K562 (cell line): ENCODE measurements at regions not wholly inside any gene's neighbourhood (a gene's known extent, or its start where the extent isn't known, plus 50 kb on each side); places are given as distances from the start of the nearest gene placed in this dataset.

Experiments used
- ATAC-seq: fragments of 200-7000 bp; cut with Tn5 transposase; 3 replicates; pipeline ENCODE4 v1.9.1; 2020; ENCODE audit warnings: moderate library complexity
- BruUV-seq: library from RNA; stranded (reverse); fragments of 400-500 nt; replicated peaks from 2 replicates; lab custom pipeline; 2021; lab: Mats Ljungman, UMichigan
- CTCF ChIA-PET: fragments of 300-600 bp; formaldehyde crosslinking; extraction: SDS; loops from one replicate; lab custom pipeline; 2021; ENCODE audit warnings: low intra/inter-chr PET ratio; lab: Yijun Ruan, JAX
- POLR2A ChIA-PET: fragments of 300-600, 350-650 bp; sonication (Branson Sonifier 250); formaldehyde crosslinking; extraction: SDS; loops from one replicate; lab custom pipeline; 2021; ENCODE audit warnings: antibody characterized with exemption, inconsistent platforms; lab: Yijun Ruan, JAX
- DNase-seq, 4 experiments: peaks; one replicate each; pipeline versions ENCODE4 v3.0.0 to v3.0.0-alpha.2; 2011 to 2018; ENCODE audit warnings: low spot score in 3 of 4, mixed read lengths in 3 of 4; ENCODE audit errors: extremely low read depth in 1 of 4
- FAIRE-seq: peaks from 2 replicates; lab custom pipeline; 2011; peaks lifted over from hg19 to GRCh38; lab: Jason Lieb, UNC
- H2AFZ ChIP-seq: 2 replicates; pipeline ENCODE4 v1.6.0; 2011; ENCODE audit warnings: low read depth, low read length, control low read depth, inconsistent platforms
- H3K27ac ChIP-seq: fragments of 200-600 bp; 3 replicates; pipeline ENCODE4 v1.8.0; 2011; ENCODE audit warnings: low read depth, mild to moderate bottlenecking, control low read depth, inconsistent platforms, low read length, moderate library complexity, mixed read lengths; ENCODE audit errors: extremely low read depth
- H3K27me3 ChIP-seq, 2 experiments: fragments of 300-600 bp in 1 of 2; 2 replicates in 1 of 2; 3 replicates in 1 of 2; pipeline versions ENCODE4 v1.6.0 to v1.8.0; 2011; ENCODE audit warnings: inconsistent platforms in 2 of 2, low read length in 2 of 2, mild to moderate bottlenecking in 1 of 2, mixed read lengths in 1 of 2, moderate library complexity in 1 of 2; ENCODE audit not compliant: control insufficient read depth in 2 of 2, insufficient read depth in 2 of 2
- H3K36me3 ChIP-seq: fragments of 300-600 bp; 3 replicates; pipeline ENCODE4 v1.8.0; 2011; ENCODE audit warnings: mild to moderate bottlenecking, low read length, inconsistent platforms; ENCODE audit not compliant: control insufficient read depth, insufficient read depth
- H3K4me1 ChIP-seq, 2 experiments: fragments of 200-600 bp in 1 of 2; replicated peaks in 1 of 2; 2 replicates in 1 of 2; 3 replicates in 1 of 2; pipeline versions ENCODE4 v1.5.1 to v1.8.0; 2011; ENCODE audit warnings: inconsistent platforms in 2 of 2, low read length in 2 of 2, mild to moderate bottlenecking in 1 of 2, mixed read lengths in 1 of 2, moderate library complexity in 1 of 2; ENCODE audit not compliant: control insufficient read depth in 2 of 2, insufficient read depth in 2 of 2
- H3K4me2 ChIP-seq: 2 replicates; pipeline ENCODE4 v1.6.1; 2011; ENCODE audit warnings: low read length, control low read depth, inconsistent platforms, mixed read lengths; ENCODE audit not compliant: insufficient read depth
- H3K4me3 ChIP-seq: fragments of 200-600 bp; sonication (generic), shearing (Covaris generic); 2 replicates; pipeline ENCODE4 v1.5.1; 2016; ENCODE audit warnings: control low read depth, inconsistent platforms
- H3K79me2 ChIP-seq: fragments of 200-600 bp; 3 replicates; pipeline ENCODE4 v1.8.0; 2011; ENCODE audit warnings: low read length, inconsistent platforms; ENCODE audit not compliant: control insufficient read depth, insufficient read depth
- H3K9ac ChIP-seq, 2 experiments: 2 replicates each; pipeline versions ENCODE4 v1.6.0 to v1.6.1; 2011; ENCODE audit warnings: low read depth in 2 of 2, low read length in 2 of 2, control low read depth in 1 of 2, inconsistent platforms in 1 of 2, mild to moderate bottlenecking in 1 of 2, mixed read lengths in 1 of 2; ENCODE audit not compliant: insufficient read depth in 1 of 2
- H3K9me1 ChIP-seq: one replicate; pipeline ENCODE4 v1.6.0; 2011; ENCODE audit warnings: inconsistent platforms, mild to moderate bottlenecking, low read length, moderate library complexity; ENCODE audit not compliant: control insufficient read depth, insufficient read depth
- H3K9me3 ChIP-seq: replicated peaks from 2 replicates; pipeline ENCODE4 v1.5.1; 2011; ENCODE audit warnings: low read depth, low read length, inconsistent platforms; ENCODE audit not compliant: control insufficient read depth, insufficient read depth
- H4K20me1 ChIP-seq: replicated peaks from 2 replicates; pipeline ENCODE4 v1.6.1; 2011; ENCODE audit warnings: low read length, inconsistent platforms, mixed read lengths; ENCODE audit not compliant: control insufficient read depth, insufficient read depth
- CLOCK ChIP-seq: fragments of 250-450 bp; sonication (Bioruptor Pico); IDR thresholded peaks from 2 replicates; pipeline ENCODE4 v1.4.0; 2020; ENCODE audit warnings: mild to moderate bottlenecking, moderate library complexity, borderline replicate concordance
- EGR1 ChIP-seq: fragments of 450-650 bp; conservative IDR thresholded peaks from 2 replicates; pipeline ENCODE4 v1.6.1; 2017; ENCODE audit warnings: mild to moderate bottlenecking
- ESRRA ChIP-seq: fragments of 450-650 bp; IDR thresholded peaks from 2 replicates; pipeline ENCODE4 v1.6.1; 2014; ENCODE audit warnings: low read depth, mild to moderate bottlenecking, moderate library complexity, borderline replicate concordance
- GTF2A2 ChIP-seq: IDR thresholded peaks from 2 replicates; pipeline ENCODE4 v1.6.1; 2016; ENCODE audit warnings: mild to moderate bottlenecking, missing genetic modification characterization, missing compliant biosample characterization
- HNRNPUL1 ChIP-seq: fragments of 200-400 bp; formaldehyde crosslinking; IDR thresholded peaks from 2 replicates; pipeline ENCODE4 v1.6.1; 2017; ENCODE audit warnings: low read length
- MEIS2 ChIP-seq: fragments of 450-650 bp; IDR thresholded peaks from 2 replicates; pipeline ENCODE4 v1.6.1; 2014; ENCODE audit warnings: mild to moderate bottlenecking; ENCODE audit not compliant: partially characterized antibody
- NEUROD1 ChIP-seq: fragments of 150-350 bp; IDR thresholded peaks from 2 replicates; pipeline ENCODE4 v1.6.1; 2014; ENCODE audit warnings: borderline replicate concordance, low read length, low read depth; ENCODE audit not compliant: partially characterized antibody
- NKRF ChIP-seq: fragments of 450-650 bp; IDR thresholded peaks from 2 replicates; pipeline ENCODE4 v1.6.1; 2016; ENCODE audit warnings: borderline replicate concordance
- NR4A1 ChIP-seq, 2 experiments: fragments of 250-450 bp in 1 of 2; fragments of 450-650 bp in 1 of 2; sonication (Bioruptor Pico) in 1 of 2; IDR thresholded peaks; 2 replicates each; pipeline versions ENCODE4 v1.4.0 to v1.6.1; 2016 to 2020; ENCODE audit warnings: mild to moderate bottlenecking in 2 of 2, missing compliant biosample characterization in 1 of 2, missing genetic modification characterization in 1 of 2, moderate library complexity in 1 of 2
- ZNF263 ChIP-seq: sonication (generic); formaldehyde crosslinking; IDR thresholded peaks from 2 replicates; pipeline ENCODE4 v1.8.0; 2022; ENCODE audit warnings: mild to moderate bottlenecking, missing genetic modification reagents, borderline replicate concordance
- ZNF436 ChIP-seq: fragments of 250-450, 450-650 bp; sonication (Bioruptor Pico); formaldehyde crosslinking; IDR thresholded peaks from 2 replicates; pipeline ENCODE4 v1.7.0; 2020; ENCODE audit warnings: mild to moderate bottlenecking
- ZNF644 ChIP-seq: fragments of 200-800 bp; sonication (Bioruptor generic); IDR thresholded peaks from 2 replicates; pipeline ENCODE4 v1.6.1; 2016; ENCODE audit warnings: low read depth, missing genetic modification characterization, missing compliant biosample characterization
- ZNF695 ChIP-seq: fragments of 450-650 bp; formaldehyde crosslinking; IDR thresholded peaks from 2 replicates; pipeline ENCODE4 v1.4.0; 2020; ENCODE audit warnings: mild to moderate bottlenecking, moderate library complexity
- ZNF696 ChIP-seq: fragments of 250-450 bp; sonication (Bioruptor Pico); conservative IDR thresholded peaks from 2 replicates; pipeline ENCODE4 v1.4.0; 2020; ENCODE audit warnings: mild to moderate bottlenecking, moderate library complexity
- ZNF740 ChIP-seq, 3 experiments: fragments of 200-800 bp in 1 of 3; sonication (Bioruptor generic) in 1 of 3; sonication (generic) in 1 of 3; formaldehyde crosslinking in 1 of 3; IDR thresholded peaks; 2 replicates each; pipeline versions ENCODE4 v1.6.1 to v1.8.0; 2016 to 2022; ENCODE audit warnings: mild to moderate bottlenecking in 2 of 3, missing compliant biosample characterization in 2 of 3, missing genetic modification characterization in 2 of 3, missing genetic modification reagents in 1 of 3
- WGBS: fragments of 100-300 bp; shearing (Covaris generic); methylation state at CpG from one replicate; pipeline ENCODE4 v1.1.6; 2016; ENCODE audit warnings: low coverage, mixed read lengths; ENCODE audit not compliant: insufficient coverage; ENCODE audit errors: missing lambda C conversion rate; 5-methylcytosine and 5-hydroxymethylcytosine counted together
- in situ Hi-C: fragments of 300-500 bp; cut with MboI; formaldehyde crosslinking; loops from 4 replicates; pipeline ENCODE4 v1.15.0; 2018; ENCODE audit warnings: inconsistent platforms, mixed read lengths
- intact Hi-C: fragments of 100-400 bp; cut with micrococcal nuclease; formaldehyde crosslinking; loops from 2 replicates; pipeline ENCODE4 v1.14.2; 2022

- Histone ChIP-seq H3K4me3 (no peak overlapping the region), H3K4me1 (no peaks in the 10 kb centered on the region), H3K9me1 (no peaks in the 10 kb centered on the region), H3K27me3 (no peaks in the 10 kb centered on the region), H3K9ac (no peak overlapping the region), H3K79me2 (no peaks in the 10 kb centered on the region), H3K4me2 (no peak overlapping the region), H4K20me1 (no peaks in the 10 kb centered on the region), H3K36me3 (no peaks in the 10 kb centered on the region), H2AFZ (no peak overlapping the region), H3K9me3 (no peaks in the 10 kb centered on the region), H3K27ac (no peak overlapping the region)
- POLR2A ChIA-PET, result no interaction called here
- WGBS, result 0% methylated on average over 2 of the region's 2 CpGs
- intact Hi-C loops (no loop called here), in situ Hi-C loops (no loop called here)
- no peak for DNase-seq
- FAIRE-seq, result no peak
- ATAC-seq, result no peak
- CTCF ChIA-PET, result no interaction called here
- BruUV-seq, result no TSS peak
- no peak for TF ChIP-seq ESRRA
- TF ChIP-seq NR4A1 (CRISPR knock-in tag; IDR thresholded peaks at IDR 0.05), result no peak
- TF ChIP-seq NR4A1 (tag; IDR thresholded peaks at IDR 0.05), result no peak
- TF ChIP-seq EGR1, result no peak
- TF ChIP-seq HNRNPUL1, result no peak
- no peak for TF ChIP-seq CLOCK
- no peak for TF ChIP-seq NEUROD1
- TF ChIP-seq ZNF263 (CRISPR knock-in tag), result no peak
- no peak for TF ChIP-seq ZNF436 (CRISPR knock-in tag)
- no peak for TF ChIP-seq ZNF695 (CRISPR knock-in tag)
- no peak for TF ChIP-seq MEIS2
- no peak for TF ChIP-seq GTF2A2 (tag)
- no peak for TF ChIP-seq ZNF644
- TF ChIP-seq ZNF740 (CRISPR knock-in tag; IDR thresholded peaks at IDR 0.05), result no peak
- no peak for TF ChIP-seq ZNF740 (tag; IDR thresholded peaks at IDR 0.05)
- TF ChIP-seq NKRF, result no peak
- TF ChIP-seq ZNF696 (CRISPR knock-in tag), result no peak
Measured at GRCh38 chr9:79471580-79472543, 99.9 kb upstream of the TLE4 start.
